BLaER1 treated with 17β-estradiol and CSF1 and Interleukin-3, amounts not matched to agents 10 nM and 100 nM (cell line): ENCODE measurements at regions not wholly inside any gene's neighbourhood (a gene's known extent, or its start where the extent isn't known, plus 50 kb on each side); places are given as distances from the start of the nearest gene placed in this dataset.

ENCODE experiments used
- H3K27ac ChIP-seq, 11 experiments: shearing (Covaris generic); formaldehyde crosslinking; 2 replicates each; pipeline ENCODE4 v1.8.1; 2022
- H3K27me3 ChIP-seq, 11 experiments: shearing (Covaris generic); formaldehyde crosslinking; 2 replicates each; pipeline ENCODE4 v1.8.1; 2022
- H3K36me3 ChIP-seq, 11 experiments: shearing (Covaris generic); formaldehyde crosslinking; 2 replicates each; pipeline ENCODE4 v1.8.1; 2022
- H3K4me1 ChIP-seq, 10 experiments: shearing (Covaris generic); formaldehyde crosslinking; 2 replicates each; pipeline ENCODE4 v1.8.1; 2022
- H3K4me2 ChIP-seq, 11 experiments: shearing (Covaris generic); formaldehyde crosslinking; 2 replicates each; pipeline ENCODE4 v1.8.1; 2022
- H3K4me3 ChIP-seq, 10 experiments: shearing (Covaris generic); formaldehyde crosslinking; 2 replicates each; pipeline ENCODE4 v1.8.1; 2022
- H3K9ac ChIP-seq, 11 experiments: shearing (Covaris generic); formaldehyde crosslinking; 2 replicates each; pipeline ENCODE4 v1.8.1; 2022
- H3K9me3 ChIP-seq, 11 experiments: shearing (Covaris generic); formaldehyde crosslinking; replicated peaks in 1 of 11; 2 replicates each; pipeline ENCODE4 v1.8.1; 2022
- H4K20me1 ChIP-seq, 11 experiments: shearing (Covaris generic); formaldehyde crosslinking; 2 replicates each; pipeline ENCODE4 v1.8.1; 2022
- Cebpa-rat ChIP-seq, 11 experiments: shearing (Covaris generic); IDR thresholded peaks; 2 replicates each; pipeline ENCODE4 v1.8.1; 2022

DNA sequence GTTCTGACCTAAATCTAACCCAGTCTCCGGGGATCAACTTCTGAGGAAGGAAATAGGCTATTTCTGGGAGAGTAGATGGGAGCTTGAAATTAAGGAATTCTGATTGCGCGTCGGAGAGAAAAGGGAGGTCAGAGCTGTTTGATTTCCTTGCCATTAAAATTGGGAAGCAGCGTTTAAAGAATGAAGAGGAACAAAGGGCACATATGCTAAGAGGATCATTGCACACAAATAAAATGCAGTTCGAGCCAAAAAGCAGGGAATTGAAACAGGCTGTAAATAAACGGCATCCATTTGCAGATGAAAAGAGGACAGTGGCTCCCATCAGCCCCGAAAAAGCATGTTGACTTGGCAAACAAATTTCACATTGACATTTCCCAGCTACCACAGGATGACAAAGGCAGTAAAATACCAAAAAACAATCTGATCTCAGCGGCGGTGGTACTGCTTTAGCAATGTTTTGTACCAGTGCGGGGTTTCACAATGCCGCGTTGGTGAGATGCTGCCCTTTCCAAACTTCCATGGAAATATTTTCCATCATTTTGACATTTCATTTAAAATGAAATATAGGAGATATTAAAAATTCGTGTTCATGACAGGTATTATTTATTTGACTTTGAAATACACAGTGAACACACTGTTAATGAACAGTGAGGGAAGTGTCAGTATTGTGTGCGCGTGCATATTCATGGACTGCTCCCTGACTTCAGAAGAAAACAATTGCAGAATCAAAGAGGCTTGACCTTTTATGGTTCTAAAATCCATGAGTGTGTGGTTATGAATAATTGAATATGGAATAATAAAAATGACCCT lies 108.8 kb downstream of the SQOR start:
- Histone ChIP-seq H4K20me1 (no peaks in the 10 kb centered on the region), H3K9me3 (no peaks in the 10 kb centered on the region), H3K27me3 (no peaks in the 10 kb centered on the region), H3K4me3 (no peak overlapping the region), H3K4me2 (no peak overlapping the region), H3K4me1 (no peaks in the 10 kb centered on the region), H3K36me3 (no peaks in the 10 kb centered on the region), H3K9ac (no peak overlapping the region), H3K27ac (no peak overlapping the region)
- TF ChIP-seq Cebpa-rat (IDR thresholded peaks at IDR 0.05) = no peak

DNA sequence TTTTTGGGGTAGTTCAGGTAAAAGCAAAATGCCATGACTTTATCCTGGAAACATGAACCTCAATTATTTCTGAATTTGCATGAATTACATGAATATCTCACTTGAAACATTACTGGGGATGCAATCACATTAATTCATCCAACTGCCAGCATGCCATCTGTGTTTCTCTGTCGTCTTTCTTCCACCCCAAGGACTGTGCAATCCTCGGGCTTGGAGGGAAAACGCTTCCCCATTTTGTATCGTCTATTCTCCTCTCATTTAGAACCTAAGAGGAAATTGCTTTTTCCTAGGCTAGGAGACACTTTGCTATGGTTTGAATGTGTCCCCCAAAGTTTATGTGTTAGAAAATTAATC lies 109.4 kb downstream of the SQOR start:
- Histone ChIP-seq H4K20me1 (no peaks in the 10 kb centered on the region), H3K4me1 (no peaks in the 10 kb centered on the region), H3K27ac (no peak overlapping the region), H3K9me3 (no peaks in the 10 kb centered on the region), H3K36me3 (no peaks in the 10 kb centered on the region), H3K27me3 (no peaks in the 10 kb centered on the region), H3K4me3 (no peak overlapping the region), H3K9ac (no peak overlapping the region), H3K4me2 (no peak overlapping the region)
- TF ChIP-seq Cebpa-rat (IDR thresholded peaks at IDR 0.05) = no peak

DNA sequence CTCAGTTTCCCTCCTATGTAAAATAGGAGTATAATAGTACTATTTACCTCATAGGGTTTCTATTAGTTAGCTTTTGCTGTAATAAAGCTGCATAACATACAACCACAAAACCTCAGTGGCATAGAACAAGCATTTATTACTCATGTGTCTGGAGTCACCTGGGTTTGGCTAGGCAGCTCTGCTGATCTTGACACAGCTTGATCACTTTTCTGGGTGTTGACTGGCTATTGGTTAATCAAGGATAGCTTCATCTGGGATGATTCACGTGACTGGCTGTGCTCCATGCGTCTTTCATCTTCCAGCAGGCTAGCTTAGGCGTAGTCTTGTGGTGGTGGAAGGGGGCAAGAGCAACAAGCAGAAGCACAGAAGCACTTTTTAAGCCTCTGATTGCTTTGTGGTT lies 112.6 kb downstream of the SQOR start:
- no peaks in the 10 kb centered on the region for H4K20me1 ChIP-seq
- no peaks in the 10 kb centered on the region for H3K36me3 ChIP-seq
- H3K9ac ChIP-seq = no peak overlapping the region
- no peak overlapping the region for H3K27ac ChIP-seq
- no peak overlapping the region for H3K4me3 ChIP-seq
- no peak overlapping the region for H3K4me2 ChIP-seq
- H3K4me1 ChIP-seq = no peaks in the 10 kb centered on the region
- H3K27me3 ChIP-seq = no peaks in the 10 kb centered on the region
- TF ChIP-seq Cebpa-rat (IDR thresholded peaks at IDR 0.05) = no peak
- no peaks in the 10 kb centered on the region for H3K9me3 ChIP-seq

DNA sequence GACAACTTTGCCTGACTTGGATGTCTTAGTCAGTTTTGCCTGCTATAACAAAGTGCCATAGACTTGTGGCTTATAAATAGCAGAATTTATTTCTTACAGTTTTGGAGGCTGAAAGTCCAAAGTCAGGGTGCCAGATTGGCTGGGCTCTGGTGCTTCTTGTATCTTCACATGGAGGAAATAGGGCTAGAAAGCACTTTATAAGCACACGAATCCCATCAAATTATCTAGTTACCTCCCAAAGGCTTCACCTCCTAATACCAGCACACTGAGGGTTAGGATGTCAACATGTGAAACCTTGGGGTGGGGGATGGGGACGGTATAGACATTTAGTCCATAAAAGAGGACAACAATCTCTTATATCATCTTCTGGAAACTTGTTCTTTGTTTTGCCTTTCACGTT lies 116.8 kb downstream of the SQOR start:
- Histone ChIP-seq H3K4me1 (no peaks in the 10 kb centered on the region), H3K9ac (no peak overlapping the region), H3K36me3 (no peaks in the 10 kb centered on the region), H3K4me2 (no peak overlapping the region), H4K20me1 (no peaks in the 10 kb centered on the region), H3K27ac (no peak overlapping the region), H3K9me3 (peaks cover 0 to 6% (median 0%) of the 10 kb centered on the region in 11 experiments; a peak in 4 of 22 replicates), H3K27me3 (no peaks in the 10 kb centered on the region), H3K4me3 (no peak overlapping the region)
- TF ChIP-seq Cebpa-rat (IDR thresholded peaks at IDR 0.05) = no peak

GRCh38 chr15:45759936-45760335 lies 125.1 kb downstream of the SQOR start:
- no peak overlapping the region for H3K4me2 ChIP-seq
- no peak for TF ChIP-seq Cebpa-rat (IDR thresholded peaks at IDR 0.05)
- no peak overlapping the region for H3K27ac ChIP-seq
- H3K36me3 ChIP-seq = no peaks in the 10 kb centered on the region
- peaks cover 0 to 4% (median 0%) of the 10 kb centered on the region in 11 experiments; a peak in 2 of 22 replicates for H3K9me3 ChIP-seq
- no peak overlapping the region for H3K9ac ChIP-seq
- H4K20me1 ChIP-seq = no peaks in the 10 kb centered on the region
- no peaks in the 10 kb centered on the region for H3K27me3 ChIP-seq
- H3K4me1 ChIP-seq = no peaks in the 10 kb centered on the region
- H3K4me3 ChIP-seq = no peak overlapping the region

DNA sequence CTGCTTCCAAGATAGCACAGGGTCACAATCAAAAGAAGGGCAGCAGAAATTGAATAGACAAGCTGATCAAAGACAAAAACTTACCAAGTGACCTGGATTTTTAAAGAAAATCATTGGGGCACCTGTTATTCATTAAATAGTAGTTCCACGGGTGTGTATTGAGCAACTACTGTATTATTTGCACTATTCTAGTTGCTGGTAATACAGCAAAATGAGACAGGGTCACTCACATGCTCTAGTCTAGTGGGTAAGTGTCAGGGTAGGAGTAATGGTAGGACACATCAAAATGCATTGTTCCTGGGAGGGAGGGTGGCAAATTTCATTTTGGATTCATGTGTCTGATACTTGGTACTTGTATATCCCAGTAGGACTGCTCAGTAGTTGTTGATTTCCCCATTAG lies 127.9 kb downstream of the SQOR start:
- Histone ChIP-seq H3K27ac (no peak overlapping the region), H3K27me3 (no peaks in the 10 kb centered on the region), H3K36me3 (no peaks in the 10 kb centered on the region), H3K9ac (no peak overlapping the region), H3K9me3 (peaks cover 0 to 6% (median 0%) of the 10 kb centered on the region in 11 experiments; a peak in 3 of 22 replicates), H3K4me3 (no peak overlapping the region), H3K4me2 (no peak overlapping the region), H3K4me1 (no peaks in the 10 kb centered on the region), H4K20me1 (no peaks in the 10 kb centered on the region)
- TF ChIP-seq Cebpa-rat (IDR thresholded peaks at IDR 0.05) = no peak

GRCh38 chr15:45763170-45763869 lies 128.5 kb downstream of the SQOR start:
- H3K27me3 ChIP-seq = no peaks in the 10 kb centered on the region
- H3K9me3 ChIP-seq = peaks cover 0 to 6% (median 0%) of the 10 kb centered on the region in 11 experiments; a peak in 3 of 22 replicates
- H3K4me3 ChIP-seq = no peak overlapping the region

DNA sequence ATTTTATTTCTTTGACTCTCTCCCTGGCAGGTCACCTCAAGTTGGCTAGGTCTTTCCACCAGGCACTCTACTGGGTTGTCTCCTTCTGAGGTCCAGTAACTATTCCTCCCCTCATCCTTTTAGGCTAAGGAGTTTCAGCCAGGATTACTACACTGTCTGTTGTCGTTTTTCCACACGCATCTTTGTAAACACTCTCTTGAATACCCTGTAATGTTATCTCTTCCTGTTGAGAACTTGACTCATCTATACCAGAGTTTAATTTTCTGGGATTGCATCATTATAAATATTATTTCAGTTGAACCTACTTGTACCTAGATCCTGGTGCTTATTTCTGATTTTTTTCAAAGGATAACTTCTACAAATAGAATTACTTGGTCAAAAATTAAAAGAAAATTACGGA lies 138.3 kb downstream of the SQOR start:
- H3K27ac ChIP-seq = no peak overlapping the region
- no peak overlapping the region for H3K9ac ChIP-seq
- no peak overlapping the region for H3K4me3 ChIP-seq
- no peaks in the 10 kb centered on the region for H4K20me1 ChIP-seq
- TF ChIP-seq Cebpa-rat (IDR thresholded peaks at IDR 0.05) = no peak
- no peaks in the 10 kb centered on the region for H3K4me1 ChIP-seq
- peaks cover 0 to 6% (median 0%) of the 10 kb centered on the region in 11 experiments; a peak in 2 of 22 replicates for H3K9me3 ChIP-seq
- H3K36me3 ChIP-seq = no peaks in the 10 kb centered on the region
- no peaks in the 10 kb centered on the region for H3K27me3 ChIP-seq
- H3K4me2 ChIP-seq = no peak overlapping the region

More at GRCh38 chr15:45763170-45763869, 128.5 kb downstream of the SQOR start:
- H3K36me3 ChIP-seq = no peaks in the 10 kb centered on the region
- no peaks in the 10 kb centered on the region for H3K4me1 ChIP-seq
- H3K4me2 ChIP-seq = no peak overlapping the region
- no peaks in the 10 kb centered on the region for H4K20me1 ChIP-seq
- H3K9ac ChIP-seq = no peak overlapping the region
- TF ChIP-seq Cebpa-rat (IDR thresholded peaks at IDR 0.05) = no peak
- H3K27ac ChIP-seq = no peak overlapping the region

GRCh38 chr15:45776772-45777171 lies 141.9 kb downstream of the SQOR start:
- no peak overlapping the region for H3K4me2 ChIP-seq
- H3K4me3 ChIP-seq = no peak overlapping the region
- TF ChIP-seq Cebpa-rat (IDR thresholded peaks at IDR 0.05) = no peak
- H3K36me3 ChIP-seq = no peaks in the 10 kb centered on the region
- peaks cover 0 to 6% (median 0%) of the 10 kb centered on the region in 11 experiments; a peak in 2 of 22 replicates for H3K9me3 ChIP-seq
- H3K4me1 ChIP-seq = no peaks in the 10 kb centered on the region
- no peaks in the 10 kb centered on the region for H3K27me3 ChIP-seq
- no peak overlapping the region for H3K9ac ChIP-seq
- H4K20me1 ChIP-seq = no peaks in the 10 kb centered on the region
- H3K27ac ChIP-seq = no peak overlapping the region

DNA sequence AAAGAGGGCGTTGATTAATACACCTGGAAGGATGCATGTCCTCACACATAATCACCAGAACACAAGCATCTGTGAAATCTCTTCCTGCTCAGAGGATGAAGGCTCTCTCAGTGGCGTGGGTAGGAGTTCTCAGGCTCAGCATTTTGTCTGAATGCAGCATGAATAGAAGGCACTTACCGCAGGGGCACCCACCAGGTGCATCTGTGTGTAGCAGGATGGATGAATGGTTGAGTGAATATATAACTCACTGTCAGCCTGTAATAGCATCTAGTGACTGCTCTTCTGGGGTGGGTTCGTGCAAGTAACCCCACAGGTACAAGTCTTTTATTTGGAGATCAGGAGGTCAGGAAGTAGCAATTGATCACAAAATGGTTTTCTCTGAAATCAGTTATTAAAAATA lies 143.0 kb downstream of the SQOR start:
- no peaks in the 10 kb centered on the region for H4K20me1 ChIP-seq
- H3K4me2 ChIP-seq = no peak overlapping the region
- no peak overlapping the region for H3K27ac ChIP-seq
- no peaks in the 10 kb centered on the region for H3K27me3 ChIP-seq
- peaks cover 0 to 6% (median 0%) of the 10 kb centered on the region in 11 experiments; a peak in 2 of 22 replicates for H3K9me3 ChIP-seq
- H3K9ac ChIP-seq = no peak overlapping the region
- no peaks in the 10 kb centered on the region for H3K4me1 ChIP-seq
- no peaks in the 10 kb centered on the region for H3K36me3 ChIP-seq
- TF ChIP-seq Cebpa-rat (IDR thresholded peaks at IDR 0.05) = no peak
- H3K4me3 ChIP-seq = no peak overlapping the region
